Anterior cingulate cortex (tissue), 58 donors: ENCODE measurements at regions not wholly inside any gene's neighbourhood (a gene's known extent, or its start where the extent isn't known, plus 50 kb on each side); places are given as distances from the start of the nearest gene placed in this dataset.

ENCODE experiments used
- DNase-seq, 58 donors: peaks; one replicate each; lab custom pipeline; 2025; lab: John Stamatoyannopoulos, UW

DNA sequence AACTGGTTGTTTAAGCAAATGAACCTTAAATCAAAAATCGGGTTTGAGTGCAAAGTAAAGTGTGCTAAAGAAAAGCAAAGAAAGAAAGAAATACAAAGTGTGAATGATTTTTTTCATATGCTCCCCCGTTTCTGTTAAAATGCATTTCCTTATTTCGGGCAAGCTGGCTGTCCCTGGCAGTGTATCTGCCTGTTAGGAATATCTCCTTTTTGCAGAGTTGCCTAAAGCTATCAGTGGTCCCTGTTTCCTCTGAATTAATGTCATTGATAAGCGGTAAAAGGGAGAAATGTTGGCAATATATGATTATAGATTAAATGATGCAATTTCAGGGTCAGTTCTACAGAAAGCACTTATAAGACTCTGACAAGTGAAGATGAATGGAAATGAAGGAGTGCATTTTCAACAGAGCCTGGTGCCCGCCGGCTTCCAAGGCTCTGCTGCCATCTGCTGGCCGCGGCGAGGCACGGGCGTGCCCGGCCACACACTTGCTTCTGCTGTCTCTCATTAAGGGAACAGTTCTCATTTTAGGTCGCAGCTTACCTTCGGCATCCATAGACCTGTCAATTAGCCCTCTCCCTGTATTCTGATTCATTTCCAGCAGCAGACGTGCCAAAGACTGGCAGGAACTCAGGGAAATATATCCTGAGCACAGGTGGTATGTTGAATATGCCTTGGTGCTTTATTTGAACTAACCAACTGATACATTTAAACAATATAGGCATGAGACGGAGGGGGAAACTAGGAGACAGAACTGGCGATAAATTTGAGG is 381.9 kb downstream of the C6orf118 start:
- DNase-seq: peak; percentile 18 to 89 (median 76)

DNA sequence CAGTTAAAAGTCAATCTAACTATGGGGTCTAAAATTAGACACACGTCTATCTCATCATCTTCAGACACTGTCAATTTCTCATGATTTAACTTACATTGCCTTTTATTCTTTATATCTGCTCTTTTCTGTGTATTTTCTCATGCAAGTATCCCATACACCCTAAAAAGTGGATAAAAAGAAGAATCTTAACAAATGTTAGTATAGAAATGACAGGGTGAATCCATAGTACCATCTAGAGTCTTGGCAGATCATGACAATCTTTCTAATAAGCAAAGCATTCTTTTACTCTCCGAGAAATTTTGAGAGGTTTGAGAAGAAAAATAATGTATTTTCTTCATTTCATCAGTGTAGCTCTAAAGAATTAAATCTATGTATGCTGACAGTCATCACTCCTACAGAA is 382.7 kb downstream of the C6orf118 start:
- DNase-seq: peak in 1 of 58 donors; percentile 7

DNA sequence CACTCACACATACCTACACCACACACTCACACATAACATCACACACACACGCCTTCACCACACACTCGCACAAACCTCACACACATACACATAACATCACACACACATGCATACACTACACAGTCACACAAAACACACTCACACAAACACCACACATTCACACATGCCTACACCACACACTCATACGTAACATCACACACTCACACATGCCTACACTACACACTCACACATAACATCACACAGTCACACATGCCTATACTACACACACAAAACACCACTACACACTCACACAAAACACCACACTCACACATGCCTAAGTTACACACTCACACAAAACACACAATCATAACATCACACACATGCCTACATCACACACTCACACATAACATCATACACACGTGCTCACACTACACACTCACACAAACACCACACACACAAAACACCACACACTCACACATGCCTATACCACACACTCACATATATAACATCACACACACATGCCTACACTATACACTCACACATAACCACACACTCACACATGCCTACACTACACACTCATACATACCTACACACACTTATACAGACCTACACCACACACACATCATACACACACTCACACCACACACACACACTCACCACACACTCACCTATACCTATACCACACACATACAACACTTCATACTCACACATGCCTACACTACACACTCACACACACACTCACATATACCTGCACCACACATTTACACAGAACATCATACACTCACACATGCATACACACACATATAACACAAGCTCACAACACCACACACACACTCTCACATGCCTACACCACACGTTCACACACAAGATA is 383.5 kb downstream of the C6orf118 start:
- no peak for DNase-seq

DNA sequence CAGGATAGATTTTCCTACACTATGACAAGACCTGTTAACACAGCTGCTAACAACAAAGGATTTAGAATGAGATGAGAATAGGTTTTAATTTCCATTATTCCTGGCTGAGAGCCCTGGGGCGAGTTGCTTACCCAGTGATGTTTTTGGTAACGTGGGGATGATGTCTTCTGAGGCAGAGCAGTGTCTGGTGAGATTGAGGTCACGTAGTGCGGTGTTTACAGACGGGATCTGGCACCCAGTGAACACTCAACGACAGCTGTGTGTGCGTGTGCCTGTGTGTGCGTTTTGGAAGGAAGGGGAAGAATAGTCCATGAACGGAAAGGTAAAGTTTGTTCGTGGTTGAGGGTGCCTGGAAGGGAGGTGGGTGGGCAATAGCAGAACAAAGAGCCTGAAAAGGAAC is 384.7 kb downstream of the C6orf118 start:
- no peak for DNase-seq

DNA sequence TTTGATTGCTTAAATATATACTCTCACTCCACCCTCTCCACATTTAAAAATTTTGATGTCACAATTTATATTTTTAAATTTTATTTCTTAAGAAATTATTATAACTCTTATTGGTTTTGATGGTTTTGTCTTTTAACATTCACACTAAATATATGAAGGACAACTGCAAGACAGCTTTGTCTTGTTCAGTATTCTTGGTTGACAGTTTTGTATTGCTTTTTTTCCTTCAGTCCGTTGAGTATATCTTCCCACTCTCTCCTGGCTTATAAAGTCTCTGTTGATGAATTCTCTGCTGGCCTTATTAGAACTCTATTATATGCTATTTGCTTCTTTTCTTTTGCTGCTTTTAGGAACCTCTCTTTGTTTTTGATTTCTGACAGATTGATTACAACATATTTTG is 392.2 kb downstream of the C6orf118 start:
- no peak for DNase-seq

DNA sequence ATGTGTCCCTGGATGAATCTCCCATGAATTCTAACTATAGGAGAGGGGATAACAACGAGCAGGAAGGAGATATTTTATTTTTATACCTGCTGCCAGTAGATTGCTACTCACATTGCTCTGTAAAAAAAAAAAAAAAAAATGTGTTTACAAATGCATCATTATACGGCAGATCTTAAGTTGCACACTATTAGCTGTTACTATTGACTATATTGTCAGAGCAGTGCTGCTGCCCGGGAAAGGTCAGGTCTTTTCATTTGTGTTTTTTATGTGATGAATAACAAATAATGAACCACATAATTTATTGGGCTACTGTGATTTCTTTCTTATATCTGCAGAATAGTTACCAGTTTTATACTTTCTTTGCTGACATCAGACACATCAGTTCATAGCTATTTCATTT is 393.3 kb downstream of the C6orf118 start:
- DNase-seq: no peak

DNA sequence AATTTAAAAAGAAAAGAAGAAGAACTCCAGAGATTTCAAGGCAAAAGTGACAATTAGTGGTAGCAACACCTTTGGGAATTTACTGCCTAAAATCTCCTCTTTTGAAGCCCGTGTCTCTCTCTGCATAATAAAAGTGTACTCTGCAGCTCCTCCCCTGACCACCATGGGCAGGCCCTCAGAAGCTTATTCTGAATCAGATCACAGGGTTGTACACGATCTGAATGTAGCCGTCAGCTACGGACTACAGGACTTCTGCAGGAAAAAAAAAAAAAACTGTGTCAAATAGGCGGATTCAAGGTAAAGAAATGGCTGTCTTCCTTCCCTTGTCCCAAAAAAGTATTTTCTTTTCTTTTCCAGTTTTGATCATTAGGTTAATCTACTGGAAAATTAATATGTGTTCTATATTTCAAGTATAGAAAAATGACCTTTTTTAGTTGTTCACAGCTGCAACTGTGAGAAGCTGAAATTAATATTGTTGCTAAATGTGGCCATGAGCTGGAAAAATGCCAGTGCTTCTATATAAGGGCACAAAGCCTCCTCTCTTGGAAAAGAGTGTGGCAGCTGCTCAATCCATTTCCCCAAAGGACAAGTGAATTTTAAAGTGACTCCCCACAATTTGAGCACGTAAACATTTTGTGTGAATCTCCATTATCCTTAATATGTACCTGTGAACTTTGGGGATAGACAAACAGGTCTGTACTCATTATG is 397.4 kb downstream of the C6orf118 start:
- peak in 1 of 58 donors; percentile 7 for DNase-seq

DNA sequence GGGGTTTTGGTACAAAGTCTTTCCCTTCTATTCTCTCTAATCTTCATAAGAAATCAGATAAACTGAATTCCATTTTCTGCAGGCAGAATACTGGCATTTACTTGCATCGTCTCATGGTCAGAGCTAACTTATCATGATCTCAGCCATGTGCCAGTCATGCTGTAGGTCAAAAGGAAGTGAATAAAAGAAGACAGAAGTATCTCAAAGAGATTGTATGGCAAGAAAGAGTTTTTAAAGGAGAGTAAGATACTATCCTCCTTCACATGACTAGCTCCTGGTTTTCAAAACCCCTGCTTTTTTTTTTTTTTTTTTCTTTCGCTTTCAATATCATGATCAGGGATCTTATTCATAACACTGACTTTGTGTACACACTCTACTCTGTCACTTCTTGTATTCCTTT is 398.3 kb downstream of the C6orf118 start:
- no peak for DNase-seq

DNA sequence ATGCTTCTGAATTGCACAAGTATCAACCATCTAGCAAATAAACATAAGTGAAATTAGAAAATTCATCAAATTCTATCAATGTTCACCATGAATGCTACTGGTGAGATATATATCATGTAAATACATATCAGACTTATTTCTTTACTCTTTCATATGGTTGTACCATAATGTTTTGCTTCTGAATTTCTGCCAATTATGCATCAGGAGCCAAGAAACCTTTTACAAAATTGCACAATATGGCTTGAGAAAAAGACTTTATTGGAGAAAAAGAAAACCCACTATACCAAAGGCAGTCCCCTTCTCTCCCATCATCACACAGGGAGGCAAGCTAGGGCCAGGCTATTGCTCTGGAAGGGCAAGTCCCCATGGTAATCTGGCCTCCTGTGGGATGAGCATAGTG is 402.6 kb downstream of the C6orf118 start:
- DNase-seq: no peak

DNA sequence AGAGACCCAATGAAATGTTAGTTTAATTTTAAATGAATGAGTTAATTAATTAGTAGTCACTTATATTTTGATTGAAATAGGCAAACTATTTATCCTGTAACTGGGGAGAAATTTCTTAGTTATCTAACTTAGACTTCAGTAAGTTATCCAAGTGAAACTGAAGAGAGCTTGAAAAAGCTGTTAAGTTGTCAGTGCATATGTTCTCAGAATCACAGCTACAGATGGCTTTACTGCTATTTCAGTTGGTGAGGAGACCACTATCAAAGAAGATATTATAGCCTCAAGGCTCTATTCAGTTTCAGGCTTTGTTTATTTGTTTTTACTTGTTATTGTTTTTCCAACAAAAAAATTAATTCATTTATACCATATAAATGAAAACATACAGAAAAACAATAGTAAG is 404.1 kb downstream of the C6orf118 start:
- DNase-seq: no peak

DNA sequence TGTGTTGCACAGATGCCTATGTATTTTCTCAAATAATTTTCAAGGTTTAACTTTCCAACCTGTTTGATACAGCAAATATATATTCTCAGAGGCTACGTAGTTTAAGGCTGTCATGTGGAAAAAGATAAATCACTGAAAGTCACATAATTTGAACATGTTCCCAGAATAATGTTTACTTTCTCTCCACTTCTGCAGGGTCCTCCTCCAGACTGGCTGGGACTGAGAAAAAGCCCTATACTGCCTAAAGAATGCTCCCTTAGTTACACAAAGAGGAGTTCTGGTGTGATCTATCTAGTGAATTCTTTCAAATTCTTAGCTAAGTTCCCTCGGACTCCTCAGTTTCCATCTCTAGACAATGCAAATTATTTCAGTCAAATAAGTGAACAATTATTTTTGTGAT is 411.0 kb downstream of the C6orf118 start:
- DNase-seq: no peak

DNA sequence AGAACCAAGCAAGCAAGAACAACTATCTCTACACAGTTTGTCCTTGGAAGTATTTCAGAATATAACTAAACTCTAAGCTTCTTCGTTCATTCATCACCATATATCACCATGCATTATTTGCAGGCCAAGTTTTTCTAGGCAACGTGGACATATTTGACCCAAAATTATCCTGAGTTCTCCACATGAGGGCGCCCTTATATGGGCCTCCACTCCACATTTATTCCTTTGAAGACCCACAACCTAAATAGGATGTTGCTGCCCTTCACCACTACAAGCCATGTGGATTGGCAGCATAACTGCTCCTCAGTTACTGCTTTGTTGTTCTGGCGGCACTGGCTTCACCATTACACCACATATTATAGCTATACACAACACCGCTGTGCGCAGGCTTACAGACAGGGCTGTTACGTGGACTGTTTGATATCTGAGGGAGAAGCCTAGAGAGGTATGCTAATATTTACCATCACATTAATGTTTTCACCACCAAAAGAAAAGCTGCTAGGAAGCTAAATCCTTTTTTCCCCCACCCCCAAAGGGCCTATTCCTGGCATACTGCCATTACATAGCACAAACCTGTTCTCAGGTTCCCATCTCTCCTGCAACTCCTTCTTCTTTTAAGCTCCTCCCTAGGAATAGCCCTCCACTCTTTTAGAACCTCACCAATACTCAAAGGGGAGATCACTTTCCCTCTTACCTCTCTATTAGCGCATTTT is 411.7 kb downstream of the C6orf118 start:
- DNase-seq: no peak

DNA sequence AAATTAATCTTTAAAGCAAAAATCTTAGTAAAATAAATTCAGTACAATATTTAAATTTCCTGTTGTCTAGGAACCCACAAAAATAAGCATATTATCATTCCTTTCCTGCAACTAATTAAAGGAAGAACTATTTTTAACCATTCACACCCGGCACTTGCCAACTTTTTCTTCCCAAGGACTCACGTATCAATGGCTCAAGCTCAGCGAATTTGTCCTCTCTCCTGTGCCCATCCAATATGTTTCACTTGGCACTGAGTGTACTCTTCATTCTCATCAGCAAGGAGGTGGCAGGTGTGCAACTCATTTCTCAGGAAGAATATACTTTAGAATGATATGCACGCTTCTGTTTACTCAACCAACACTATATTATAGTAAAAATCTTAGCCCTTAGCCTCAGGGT is 419.4 kb downstream of the C6orf118 start:
- no peak for DNase-seq

DNA sequence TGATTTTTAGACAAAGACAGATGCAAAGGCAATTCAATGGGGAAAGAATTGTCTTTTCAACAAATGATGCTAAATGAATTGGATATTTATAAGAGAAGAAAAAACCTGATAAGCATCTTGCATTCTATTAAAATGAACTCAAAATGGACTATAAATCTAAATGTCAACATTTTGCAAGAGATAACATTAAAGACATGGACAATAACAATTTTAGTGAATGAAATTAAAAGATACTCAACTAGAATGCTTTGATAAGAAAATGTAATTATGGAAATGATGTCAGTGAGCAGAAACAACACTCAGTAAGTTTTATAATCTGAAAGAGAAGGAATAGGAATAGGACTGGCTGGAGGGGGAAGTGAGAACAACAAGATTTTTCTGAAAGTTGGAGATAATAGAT is 421.7 kb downstream of the C6orf118 start:
- no peak for DNase-seq

DNA sequence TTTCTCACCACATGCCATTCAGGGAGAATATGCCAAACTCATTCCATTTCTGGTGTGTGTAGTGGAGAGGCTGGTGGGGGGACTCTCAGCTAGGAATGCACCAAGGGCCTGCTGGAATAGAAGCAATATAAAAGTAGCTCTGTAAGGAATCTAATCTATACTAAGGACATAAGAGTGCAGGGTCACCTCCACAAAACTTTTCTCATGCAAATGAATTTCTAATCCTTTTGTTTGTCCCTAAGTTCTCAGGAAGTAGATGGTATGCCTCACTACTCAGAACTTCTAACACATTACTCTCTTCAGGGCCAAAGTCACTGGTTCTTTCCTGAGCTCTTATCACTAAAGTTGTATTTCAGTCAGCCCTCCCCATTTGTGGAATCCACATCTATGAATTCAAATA is 427.2 kb downstream of the C6orf118 start:
- no peak for DNase-seq

DNA sequence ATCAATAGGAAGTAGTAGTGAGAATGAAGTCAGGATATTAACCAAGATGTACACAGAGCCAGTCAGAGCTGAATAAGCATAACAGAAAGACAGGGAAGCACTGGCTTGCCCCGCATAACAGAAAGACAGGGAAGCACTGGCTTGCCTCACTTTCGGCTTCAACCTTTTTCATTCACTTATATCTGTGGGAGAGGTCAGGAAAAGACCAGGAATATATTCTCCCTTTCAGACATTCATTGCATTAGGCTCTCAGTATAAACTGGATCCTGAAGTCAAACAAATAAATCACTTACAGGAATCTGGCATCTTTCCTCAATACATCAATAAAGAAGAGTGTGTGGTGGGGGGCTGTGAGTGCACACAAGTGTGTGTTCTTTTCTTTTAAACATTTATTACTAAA is 437.6 kb downstream of the C6orf118 start:
- no peak for DNase-seq

DNA sequence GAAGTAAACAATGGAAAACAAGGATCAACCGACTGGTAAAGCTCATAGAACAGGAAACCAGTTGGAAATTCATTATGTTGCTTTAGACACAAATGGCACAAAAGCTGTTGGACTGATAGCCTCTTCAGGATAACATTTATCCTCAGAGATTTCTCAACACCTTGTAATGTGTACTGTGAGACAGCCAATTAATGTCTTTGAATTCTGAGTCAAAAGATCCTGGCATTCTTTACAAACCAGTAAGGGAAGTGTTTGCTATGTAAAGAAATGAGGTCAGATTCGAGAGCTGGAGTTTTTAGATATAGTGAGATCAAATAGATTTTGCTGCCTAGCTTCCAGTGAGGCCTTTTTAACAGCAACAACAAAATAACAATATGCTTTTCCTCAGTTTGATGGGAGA is 439.2 kb downstream of the C6orf118 start:
- DNase-seq: no peak

DNA sequence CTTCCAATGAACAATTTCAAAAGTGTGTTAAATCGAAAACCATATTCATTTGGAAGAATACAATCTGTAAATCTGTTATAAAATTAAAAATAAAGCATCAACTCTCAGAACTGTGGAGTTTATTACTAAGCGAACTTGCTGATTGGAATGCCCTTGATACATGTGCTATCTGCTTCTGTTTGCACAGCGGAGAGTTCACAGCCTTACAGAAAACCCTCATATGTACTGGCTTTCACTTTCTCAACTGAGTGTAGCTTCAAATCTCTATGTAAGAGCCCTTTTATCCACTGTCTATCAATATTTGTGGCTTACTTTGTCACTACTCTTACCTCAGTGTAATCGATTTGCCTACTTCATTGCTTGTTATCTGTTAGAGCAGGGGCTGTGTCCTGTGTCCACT is 447.4 kb downstream of the C6orf118 start:
- no peak for DNase-seq

DNA sequence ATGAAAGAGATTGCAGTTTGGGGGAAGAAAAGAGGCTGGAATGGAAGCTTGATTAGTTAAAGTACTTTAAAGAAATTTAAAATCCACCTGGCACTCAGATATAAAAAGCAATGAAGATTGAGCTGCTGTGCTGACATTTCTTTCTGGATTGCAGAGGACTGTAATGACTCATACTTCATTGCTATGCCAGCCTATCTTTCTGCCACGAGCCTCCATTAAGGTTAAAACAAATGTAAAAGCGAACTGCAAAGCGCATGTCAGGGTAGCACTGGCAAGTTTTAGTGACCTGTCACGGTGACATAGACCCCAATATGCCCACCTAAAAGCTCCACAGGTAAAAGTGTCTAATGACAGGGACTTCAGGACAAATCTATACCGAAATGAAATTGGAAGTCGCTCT is 449.6 kb downstream of the C6orf118 start:
- DNase-seq: peak in 1 of 58 donors; percentile 4

DNA sequence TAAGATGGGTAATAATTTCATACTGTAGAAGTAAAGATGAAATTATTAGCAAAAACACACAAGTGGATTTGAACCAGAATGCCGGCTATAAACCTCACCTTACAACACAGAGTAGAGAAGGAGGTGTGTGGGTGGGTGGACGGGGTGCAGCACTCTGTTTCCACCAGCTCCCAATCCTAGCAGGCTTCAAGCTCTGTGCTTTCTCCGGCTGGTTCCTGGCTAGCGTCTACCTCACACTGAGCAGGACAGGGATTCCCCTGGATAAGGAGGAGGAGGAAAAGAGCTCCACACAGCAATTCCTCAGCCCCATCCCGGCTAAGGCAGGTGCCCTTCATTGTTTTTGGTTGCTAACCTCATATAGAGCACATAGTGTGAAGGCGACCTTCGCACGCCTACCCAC is 453.3 kb downstream of the C6orf118 start:
- no peak for DNase-seq

DNA sequence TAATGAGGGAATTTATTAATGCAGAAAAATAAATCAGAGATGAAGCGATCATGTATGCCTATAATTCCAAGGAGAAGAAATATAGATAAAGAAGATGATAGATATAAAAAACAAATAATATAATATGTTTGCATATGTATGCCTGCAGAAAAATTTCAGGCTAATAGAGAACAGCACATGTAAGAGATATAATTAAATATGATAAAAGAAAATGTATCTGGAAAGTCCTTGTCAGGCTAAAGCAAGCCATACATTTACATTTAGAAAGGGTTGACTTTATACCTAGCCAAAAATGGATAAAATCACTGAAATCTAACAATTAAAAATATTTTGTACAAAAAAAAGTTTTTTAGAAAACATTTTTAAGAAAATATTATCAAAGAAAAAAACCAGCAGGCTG is 454.1 kb downstream of the C6orf118 start:
- DNase-seq: no peak
